ENCODE measurements at regions not wholly inside any gene's neighbourhood (a gene's known extent, or its start where the extent isn't known, plus 50 kb on each side); places are given as distances from the start of the nearest gene placed in this dataset.

DNA sequence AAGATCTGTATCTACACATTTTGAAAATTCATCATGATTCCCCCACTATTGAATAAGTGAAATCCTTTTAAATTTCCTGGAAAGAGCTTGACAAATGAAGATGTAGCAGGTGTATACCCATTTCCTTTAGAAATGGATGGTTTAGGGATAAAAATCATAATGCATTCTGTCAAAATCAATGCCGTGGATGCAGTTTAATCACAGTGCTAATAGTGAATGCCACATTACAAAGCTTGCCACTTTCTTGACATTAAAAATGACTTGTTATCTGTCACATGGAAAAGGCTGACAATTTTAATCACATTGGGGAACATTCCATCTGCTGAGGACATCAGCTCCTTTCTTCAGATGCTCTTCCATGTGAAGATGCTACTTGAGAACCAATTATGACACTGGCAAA is 229.6 kb downstream of the GPAM start:
- no peak for DNase-seq

DNA sequence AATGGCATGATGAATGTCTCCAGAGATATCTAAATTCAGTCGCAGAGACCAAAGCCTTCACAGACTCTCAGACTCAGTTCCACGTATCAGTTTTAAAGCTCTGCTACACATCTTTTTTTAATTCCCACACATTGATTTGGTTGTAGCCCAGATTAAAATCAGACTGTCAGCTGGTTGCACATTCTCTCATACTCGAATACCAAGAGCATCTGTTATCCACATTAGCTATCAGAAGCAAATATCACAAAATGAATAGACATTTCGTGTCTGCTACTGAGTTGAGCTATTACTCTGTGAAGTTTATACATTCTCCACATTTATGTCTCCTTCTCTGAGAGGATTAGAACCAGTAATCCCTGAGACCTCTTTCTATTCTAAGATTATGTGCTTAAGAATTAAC is 229.2 kb downstream of the GPAM start:
- DNase-seq = no peak

DNA sequence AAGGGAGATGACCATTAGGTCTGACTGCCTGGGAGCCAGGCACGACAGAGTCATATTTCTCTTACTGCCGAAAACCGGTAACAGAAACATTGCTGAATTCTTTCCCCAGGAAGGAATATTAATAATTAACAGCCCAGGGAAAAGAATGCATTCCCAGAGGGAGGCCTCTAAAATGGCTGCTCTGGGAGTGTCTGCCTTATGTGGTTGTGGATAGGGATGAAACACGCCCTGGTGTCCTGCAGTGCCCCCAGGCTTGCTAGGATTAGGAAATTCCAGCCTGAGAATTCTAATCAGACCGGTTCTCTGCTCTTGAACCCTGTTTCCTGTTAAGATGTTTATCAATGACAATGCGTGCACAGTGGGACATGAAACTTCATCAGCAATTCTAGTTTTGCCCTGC is 226.7 kb downstream of the GPAM start:
- no peak for DNase-seq

DNA sequence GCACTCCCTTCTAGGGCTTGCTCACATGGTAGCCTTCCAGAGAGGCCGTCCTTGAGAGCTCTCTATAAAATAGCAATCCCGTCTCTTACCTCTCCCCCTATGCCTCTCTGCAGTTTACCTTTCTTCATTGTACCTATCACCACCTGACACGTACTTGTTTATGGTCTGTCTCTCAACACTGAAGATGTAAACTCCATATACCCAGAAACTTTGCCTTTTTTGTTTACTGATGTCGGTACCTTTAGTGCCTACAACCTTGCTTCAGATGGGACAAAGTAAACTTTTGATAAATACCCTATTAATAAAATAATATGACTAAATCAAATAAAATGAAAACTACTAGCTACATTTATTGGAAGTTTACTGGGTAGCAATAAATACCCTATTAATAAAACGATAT is 220.6 kb downstream of the GPAM start:
- DNase-seq = no peak

DNA sequence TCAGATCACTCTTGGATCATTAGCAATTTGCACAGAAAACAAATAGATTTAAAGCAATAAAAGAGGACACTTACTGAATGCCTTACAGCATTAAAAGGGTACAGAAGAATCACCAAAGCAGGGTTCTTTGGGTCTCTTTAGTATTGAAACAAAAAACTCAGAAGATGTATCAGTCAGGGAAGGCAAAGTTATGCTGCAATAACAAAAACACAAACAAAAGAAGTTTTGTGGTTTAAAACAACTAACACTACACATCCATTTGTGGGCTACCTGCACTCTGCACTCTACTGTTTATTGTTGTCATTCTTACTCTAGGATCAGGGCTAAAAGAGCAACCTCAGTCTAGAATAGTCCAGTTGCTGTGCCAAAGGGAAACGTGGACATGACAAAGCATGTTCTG is 216.4 kb downstream of the GPAM start:
- DNase-seq = no peak

DNA sequence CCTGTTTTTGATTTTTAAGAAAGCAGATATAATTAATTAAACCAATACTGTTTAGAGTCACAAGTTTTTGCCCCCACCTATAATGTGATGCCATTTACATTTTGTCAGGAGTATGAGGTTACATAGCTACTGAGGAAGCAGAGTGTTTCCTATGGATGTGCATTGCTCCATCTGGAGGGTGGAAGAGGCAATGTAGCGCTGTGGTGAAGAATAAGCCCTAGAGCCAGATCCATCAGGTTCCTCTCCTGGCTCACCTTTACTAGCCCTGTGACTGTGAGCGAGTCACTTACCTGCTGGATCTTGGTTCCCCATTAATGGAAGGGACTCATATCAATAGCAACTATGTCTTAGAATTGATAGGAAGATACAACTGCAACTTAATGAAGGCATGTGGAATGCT is 216.0 kb downstream of the GPAM start:
- DNase-seq = no peak

DNA sequence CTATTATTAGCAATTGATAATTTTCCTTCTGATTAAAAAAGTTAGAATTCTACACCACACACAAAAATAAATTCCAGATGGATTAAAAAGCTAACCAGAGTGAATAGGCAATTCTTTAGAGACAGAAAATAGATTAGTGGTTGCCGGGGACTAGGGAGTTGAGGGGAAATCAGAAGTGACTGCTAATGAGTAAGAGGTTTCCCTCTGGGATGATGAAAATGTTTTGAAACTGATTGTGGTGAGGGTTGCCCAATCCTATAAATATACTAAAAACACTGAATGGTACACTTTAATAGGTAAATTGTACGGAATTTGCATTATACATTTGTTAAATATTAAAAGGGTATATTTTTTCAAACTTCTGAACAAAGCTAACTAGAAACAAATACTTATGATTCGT is 214.9 kb downstream of the GPAM start:
- DNase-seq = no peak

DNA sequence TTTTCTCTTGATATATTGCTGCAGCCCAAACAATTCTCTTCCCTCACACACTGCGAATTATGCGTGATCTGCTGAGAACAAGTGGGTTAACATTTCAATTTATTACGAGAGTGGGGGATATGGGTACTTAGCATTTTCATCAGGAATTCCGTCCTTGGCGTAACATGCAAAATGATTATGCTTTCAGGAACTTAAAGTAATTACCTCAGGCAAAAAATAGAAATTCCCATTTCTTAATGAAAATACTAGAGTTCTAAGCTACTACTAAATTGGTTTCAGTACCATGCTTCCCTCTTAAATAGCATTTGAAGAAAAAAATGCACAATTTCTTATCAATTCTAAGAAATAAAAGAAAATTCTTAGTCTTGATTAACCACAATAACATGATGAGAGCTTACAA is 213.5 kb downstream of the GPAM start:
- no peak for DNase-seq

DNA sequence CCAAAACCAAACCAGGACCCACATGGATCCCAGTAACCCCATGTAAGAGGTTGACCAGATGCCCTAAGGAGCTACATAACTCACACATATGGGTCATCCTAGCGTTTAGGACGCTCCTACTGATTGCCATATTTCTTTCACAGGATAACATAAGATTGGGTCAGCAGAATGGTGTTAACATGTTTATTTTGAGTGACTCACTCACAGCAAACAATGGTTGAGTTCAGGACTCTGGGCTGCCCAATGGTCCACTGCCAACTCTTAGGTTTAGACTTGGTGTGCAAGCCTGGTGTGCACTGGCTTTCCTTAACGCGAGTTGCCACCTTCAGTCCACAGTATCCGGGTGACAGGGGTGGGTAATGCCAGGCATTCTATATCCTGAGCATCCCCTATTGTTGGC is 211.5 kb downstream of the GPAM start:
- no peak for DNase-seq

DNA sequence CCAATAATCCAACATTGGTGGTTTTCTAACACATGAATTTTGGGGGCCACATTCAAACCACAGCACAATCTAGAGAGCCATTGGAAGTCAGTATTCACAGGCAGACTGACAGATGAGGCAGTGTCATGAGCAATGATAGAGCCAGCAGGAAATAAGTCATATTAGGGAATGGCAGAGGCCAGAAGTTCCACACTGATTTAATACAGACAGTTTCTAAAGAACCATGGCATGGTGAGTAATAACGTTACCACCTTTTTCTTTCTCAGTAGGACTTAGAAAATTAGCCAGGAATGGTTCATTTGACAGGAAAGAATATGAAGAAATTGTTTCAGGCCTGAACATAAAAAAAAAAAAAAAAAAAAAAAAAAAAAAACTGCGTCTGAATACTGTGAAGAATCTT is 210.3 kb downstream of the GPAM start:
- DNase-seq = no peak

DNA sequence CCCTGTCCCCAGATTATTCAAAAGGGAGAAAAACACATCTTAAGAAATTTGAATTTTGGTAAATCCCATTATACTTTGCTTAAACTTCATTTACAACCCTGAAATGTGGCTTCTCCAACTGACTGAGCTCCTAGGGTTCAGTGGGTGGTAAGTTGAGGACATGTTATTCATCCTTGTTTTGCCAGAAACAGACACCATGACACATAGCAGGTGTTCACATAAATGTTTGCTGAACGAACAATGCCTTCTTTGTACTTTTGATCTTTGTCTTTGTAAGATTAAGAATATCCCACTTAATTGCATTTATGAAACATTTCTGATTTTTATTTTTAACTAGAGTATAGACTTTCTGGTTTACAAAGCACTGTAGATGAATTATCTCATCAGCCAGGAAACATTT is 209.7 kb downstream of the GPAM start:
- DNase-seq = no peak

DNA sequence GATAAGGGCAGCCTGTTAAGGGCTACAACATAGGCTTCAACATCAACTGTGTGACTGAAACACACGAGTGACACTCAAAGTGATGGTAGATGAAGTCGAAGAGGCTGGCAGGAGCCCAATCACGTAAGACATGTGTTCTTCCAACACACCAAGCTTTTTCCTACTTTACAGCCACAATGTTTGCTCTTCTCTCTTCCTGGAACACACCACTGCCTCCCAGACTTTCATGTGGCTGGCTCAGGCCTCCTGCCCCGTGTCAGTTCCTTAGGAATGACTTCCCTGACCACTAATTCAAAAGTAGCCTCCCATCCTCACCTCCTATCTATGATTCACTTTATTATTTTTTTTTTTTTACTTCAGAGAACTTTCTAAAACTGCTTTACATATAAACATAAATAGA is 209.2 kb downstream of the GPAM start:
- DNase-seq = no peak

DNA sequence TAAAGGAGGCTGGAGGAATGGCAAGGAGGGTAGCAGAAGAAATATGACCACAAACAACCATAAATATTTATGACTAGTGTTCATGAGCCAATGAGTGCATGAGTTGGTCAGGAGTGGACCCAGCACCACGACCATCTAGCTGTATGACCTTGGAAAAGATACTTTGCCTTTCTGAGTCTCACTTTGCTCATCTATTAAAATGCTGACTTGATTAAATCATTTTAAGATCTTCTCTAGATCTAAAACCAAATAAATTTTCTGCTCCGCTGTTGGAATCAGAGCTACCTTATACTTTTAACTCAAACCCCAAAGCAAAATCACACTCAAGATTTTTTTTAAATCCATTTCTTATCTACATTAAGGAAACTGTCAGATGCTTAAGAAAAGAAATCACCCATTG is 207.0 kb downstream of the GPAM start:
- DNase-seq = no peak

DNA sequence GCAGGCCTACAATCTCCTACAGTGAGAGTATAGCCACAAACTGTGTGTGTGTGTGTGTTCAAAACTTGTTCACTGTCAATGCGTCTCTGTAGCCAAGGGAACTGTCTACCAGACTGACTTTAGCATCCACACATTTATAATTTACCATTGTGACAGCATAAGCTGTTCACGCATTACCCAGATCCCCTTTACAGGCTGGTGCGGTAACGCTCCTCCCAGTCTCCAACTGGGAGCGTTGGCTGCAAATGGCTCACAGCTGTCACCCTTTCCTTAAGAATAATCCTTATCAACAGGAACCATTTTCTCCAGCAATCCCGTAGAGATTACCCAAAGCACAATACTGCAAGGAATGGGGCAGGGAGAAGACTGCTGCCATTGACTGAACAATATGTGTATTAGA is 199.5 kb downstream of the GPAM start:
- no peak for DNase-seq

DNA sequence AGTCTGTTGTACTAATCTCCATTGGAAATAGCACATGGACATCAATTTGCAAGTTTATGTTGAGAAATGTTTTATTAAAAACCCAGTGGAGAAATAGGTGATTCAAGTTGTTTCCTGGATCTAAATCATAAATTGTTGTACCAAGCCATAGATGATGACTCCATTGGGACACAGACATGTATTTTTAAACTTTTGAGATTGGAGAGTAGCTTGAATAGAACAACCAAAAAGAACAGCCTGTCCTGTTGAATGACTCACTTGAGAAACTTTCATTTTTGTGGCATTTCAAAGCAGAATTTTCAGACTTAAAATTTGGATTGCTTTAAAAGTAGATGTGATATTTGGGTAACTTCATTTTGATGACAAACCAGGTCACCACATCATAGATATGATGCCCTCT is 197.5 kb downstream of the GPAM start:
- no peak for DNase-seq

DNA sequence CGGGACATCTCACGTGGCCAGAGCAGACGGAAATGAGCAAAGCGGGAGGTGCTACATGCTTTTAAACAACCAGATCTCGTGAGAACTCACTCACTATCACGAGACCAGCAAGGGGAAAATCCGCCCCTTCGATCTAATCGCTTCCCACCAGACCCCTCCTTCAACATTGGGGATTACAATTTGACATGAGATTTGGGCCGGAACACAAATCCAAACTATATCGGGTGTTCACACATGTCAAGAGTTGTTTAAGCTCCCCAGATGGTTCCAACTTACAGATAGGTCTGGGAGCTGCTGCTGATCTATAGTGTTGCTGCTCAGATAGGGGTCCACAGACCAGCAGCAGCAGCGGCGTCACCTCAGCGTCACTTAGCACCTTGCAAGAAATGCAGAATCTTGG is 194.9 kb downstream of the GPAM start:
- no peak for DNase-seq

DNA sequence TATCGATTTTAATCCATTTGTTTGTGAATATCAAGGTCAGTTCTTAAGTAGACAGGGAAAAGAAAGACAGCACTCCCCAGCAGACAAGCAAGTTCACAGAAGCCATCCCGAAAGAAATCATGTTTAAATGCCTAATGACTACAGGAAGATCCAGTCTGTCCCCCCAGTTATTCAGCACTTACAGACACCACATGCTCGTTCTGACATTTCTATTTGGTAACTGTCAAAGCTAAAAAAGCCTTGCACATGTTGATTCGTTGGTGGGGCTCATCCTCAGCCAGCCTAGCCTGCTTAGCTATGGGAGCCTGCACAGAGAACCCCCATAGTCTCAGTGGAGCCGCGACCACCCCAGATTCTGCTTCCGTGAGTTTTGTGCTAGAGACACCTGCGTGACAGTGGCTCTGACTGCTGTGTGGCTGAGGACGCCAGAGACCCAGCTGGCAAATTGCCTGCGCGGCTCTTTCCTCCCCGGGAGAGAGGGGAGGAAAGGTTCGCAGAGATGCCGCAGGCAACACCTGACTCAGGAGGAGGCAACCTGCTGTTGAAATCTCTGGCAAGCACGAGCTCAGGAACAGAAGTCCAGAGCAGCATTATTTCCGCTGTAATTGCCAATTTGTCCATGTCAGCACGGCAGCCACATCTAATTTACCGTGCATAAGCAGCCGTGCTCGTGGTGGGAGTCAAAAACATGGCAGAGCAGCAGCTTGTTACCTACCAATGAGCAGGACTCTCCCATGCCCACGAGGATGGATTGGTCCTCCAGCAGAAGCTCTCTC is 194.2 kb downstream of the GPAM start:
- DNase-seq = no peak

DNA sequence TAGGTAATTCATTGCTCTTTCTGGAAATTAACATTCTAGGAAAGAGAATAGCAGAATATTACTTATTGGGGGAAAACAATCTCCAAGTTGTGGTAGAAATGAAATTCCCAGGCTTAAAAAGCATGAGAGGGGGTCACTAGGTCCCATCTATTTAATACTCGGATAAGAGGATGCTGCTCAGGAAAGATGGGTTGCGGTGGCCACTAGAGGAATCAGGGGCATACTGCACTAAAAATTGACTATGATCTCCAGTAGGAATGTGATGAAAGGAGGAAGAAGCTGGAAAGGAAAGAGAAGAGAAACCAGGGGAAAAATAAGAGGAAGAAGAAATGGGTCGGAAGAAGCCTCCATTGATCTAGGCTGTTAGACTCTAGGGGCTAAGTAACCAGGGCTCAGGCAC is 192.8 kb downstream of the GPAM start:
- DNase-seq = no peak

DNA sequence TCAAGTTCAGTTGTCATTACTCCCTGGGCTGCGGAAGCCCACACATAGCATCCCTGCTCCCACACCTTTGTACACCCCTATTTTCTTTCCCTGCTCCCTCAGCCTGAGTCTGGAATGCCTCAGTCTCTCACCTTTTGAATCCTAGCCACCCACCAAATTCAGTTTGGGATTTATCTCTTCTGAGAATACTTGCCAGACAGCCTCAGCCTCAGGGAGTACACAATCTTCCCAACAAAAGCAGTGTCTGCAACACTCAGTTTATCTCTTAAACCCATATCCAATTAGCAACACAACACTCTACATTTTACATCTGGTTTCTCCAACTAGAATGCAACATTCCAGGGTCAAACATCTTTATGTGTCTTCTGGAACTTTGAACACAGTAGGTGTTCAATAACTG is 190.2 kb downstream of the GPAM start:
- DNase-seq = no peak

DNA sequence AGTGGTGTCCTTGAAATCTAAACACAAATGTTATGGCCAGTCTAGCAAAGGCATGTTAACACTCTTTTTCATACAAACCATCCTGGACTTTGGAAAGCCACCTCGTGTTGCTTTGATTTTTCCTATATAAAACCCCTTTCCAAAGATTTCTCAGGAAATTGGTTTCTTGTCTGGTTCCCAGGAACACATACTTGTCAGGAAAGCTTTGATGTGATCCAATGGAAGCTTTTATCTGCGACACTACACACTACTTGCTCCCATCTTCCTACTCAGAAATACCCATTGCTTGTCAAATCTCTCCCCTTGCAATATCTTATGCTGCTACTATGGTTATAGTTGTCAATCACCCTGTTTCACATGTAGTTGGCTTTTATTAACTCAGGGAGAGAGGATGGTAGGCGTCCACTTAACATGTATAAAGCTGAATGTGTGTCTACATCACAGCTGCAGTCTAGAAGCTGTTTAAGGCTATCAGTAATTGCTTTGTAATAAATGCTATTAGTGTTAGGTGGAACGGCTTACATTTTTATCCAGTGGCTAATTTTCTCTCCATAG is 189.6 kb downstream of the GPAM start:
- no peak for DNase-seq

DNA sequence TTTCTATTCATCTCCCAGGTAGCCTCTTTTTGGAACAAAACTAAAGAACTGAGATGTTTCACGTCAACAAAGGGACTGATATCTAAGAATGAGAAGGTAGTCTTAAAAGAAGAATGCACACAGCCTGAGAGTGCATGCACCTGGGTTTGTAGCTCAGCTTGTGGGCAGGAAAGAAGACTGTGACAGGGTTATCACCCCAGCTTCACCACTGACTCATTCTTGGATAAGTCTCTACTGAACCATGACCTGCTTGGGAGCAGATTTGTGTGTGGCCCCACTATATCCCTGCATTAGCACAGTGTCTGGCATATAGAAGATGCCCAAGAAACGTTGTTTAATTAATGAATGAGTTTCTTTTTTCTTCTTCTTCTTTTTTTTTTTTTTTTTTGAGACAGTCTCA is 187.5 kb downstream of the GPAM start:
- DNase-seq = no peak

DNA sequence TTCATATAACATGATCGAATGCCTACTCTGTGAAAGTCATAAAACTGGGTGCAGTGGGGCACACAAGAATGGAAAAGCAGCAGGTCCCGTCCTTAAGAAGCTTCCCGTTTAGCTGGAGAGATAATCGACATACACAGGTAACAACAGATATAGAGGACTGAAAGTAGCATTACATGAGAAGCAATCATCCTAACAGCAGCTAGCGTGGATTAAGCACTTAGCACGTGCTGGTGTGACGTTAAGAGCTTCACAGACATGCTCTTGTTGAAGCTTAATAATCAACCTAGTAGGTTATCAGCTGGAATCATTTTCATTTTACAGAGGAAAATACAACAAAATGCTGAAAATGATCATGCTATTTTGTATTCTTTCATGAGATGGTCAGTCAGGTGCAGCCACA is 184.8 kb downstream of the GPAM start:
- no peak for DNase-seq

DNA sequence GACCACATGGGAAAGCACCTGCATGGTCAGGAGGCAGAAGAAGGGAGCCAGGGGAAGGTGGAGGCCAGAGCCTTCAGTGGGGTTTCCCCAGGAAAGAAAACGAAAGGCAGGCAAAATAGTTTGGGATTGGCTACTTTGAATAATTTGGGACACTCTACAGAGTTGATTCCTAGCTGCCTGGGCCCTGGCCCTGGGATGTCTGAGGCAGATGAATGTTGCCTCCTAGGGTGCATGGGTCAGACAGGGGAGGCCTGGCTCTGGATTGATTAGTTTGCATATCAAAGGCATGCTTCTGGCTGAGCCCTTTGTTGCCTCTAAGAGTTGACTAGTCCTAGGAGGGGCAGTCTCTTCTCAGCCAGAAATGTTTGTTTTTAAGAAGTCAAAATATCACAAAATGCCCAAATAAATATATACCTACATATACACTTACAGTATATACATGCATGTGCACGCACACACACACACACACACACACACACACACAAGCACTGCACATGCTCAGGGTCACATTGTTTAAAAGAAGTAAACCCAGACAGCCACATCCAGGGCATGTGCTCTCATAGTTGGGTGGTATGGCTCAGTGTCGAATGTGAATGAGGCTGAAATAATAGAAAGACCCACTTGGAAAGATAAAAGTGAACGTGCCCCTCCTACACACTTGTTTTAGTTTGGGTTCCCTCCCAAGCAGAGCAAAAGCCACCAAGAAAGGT is 184.2 kb downstream of the GPAM start:
- no peak for DNase-seq

DNA sequence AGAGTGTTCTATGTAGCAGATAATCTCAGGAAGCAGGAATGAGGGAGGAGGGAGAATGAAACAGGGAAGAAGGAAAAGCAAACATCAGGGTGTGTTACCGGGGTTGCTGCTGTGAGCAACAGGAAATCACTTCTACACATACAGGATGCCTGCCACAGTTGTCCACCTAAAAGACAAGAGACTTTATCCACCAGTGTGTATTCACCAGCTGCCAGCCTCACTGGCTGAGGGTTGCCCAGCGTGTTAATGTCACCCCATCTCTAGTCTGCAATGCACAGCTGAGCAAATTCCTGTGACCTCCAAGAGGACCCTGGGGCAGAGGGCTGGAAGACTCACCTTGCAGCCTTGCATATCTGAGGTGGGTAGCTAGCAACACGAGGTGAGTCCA is 183.7 kb downstream of the GPAM start:
- DNase-seq = no peak

DNA sequence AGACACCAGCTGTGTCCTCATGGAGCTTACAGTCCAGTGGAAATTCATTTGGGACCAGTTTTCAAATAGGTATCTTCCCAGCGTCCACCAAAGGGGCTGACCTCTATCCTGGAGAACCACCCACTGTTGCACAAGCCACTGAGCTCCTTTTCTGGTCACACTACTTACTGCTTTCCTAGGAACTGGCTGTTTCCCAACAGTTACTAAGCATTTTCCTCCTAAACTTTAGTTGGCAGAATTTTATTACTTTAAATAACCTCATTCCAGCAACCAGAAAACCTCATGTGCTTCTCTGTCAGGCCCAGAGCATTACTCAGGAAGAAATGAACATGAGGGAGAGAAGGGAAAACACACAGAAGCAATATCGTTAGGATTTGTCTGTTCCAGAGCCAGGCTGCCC is 183.1 kb downstream of the GPAM start:
- no peak for DNase-seq
